PC-9 (cell line): ENCODE measurements at regions not wholly inside any gene's neighbourhood (a gene's known extent, or its start where the extent isn't known, plus 50 kb on each side); places are given as distances from the start of the nearest gene placed in this dataset.

Source experiments
- BruUV-seq: library from RNA; stranded (reverse); fragments of 400-500 nt; replicated peaks from 2 replicates; lab custom pipeline; 2021; lab: Mats Ljungman, UMichigan
- CTCF ChIA-PET: fragments of 300-600 bp; sonication (Branson Sonifier 250); formaldehyde crosslinking; loops from one replicate; lab custom pipeline; 2022; ENCODE audit warnings: antibody characterized with exemption; lab: Charles Lee
- POLR2A ChIA-PET: fragments of 300-600 bp; sonication (Branson Sonifier 250); formaldehyde crosslinking; loops from one replicate; lab custom pipeline; 2022; ENCODE audit warnings: antibody characterized with exemption; ENCODE audit not compliant: unreplicated experiment; lab: Charles Lee
- DNase-seq, 2 experiments: peaks; one replicate each; pipeline versions ENCODE4 v3.0.0 to v3.0.0-alpha.2; 2015 to 2022; ENCODE audit warnings: mixed read lengths in 1 of 2
- H2AFZ ChIP-seq: fragments of 200-600 bp; sonication (generic); 2 replicates; pipeline ENCODE4 v1.8.1; 2017; ENCODE audit warnings: antibody characterized with exemption
- H3F3A ChIP-seq: fragments of 200-600 bp; sonication (generic); 2 replicates; pipeline ENCODE4 v1.8.1; 2017; ENCODE audit warnings: antibody characterized with exemption, mild to moderate bottlenecking, low read depth; ENCODE audit not compliant: insufficient read depth
- H3K27ac ChIP-seq: fragments of 200-600 bp; sonication (generic); 2 replicates; pipeline ENCODE4 v1.6.1; 2016; ENCODE audit warnings: mixed run types
- H3K27me3 ChIP-seq: fragments of 200-600 bp; sonication (generic); 2 replicates; pipeline ENCODE4 v1.6.1; 2016; ENCODE audit warnings: low read depth, mixed run types; ENCODE audit not compliant: insufficient read depth
- H3K36me3 ChIP-seq: fragments of 200-600 bp; sonication (generic); 2 replicates; pipeline ENCODE4 v1.6.1; 2016; ENCODE audit warnings: low read depth, mixed run types
- H3K4me1 ChIP-seq: fragments of 200-600 bp; sonication (generic); replicated peaks from 2 replicates; pipeline ENCODE4 v1.6.1; 2016; ENCODE audit warnings: mixed run types; ENCODE audit not compliant: insufficient read depth
- H3K4me2 ChIP-seq: fragments of 200-600 bp; sonication (generic); 2 replicates; pipeline ENCODE4 v1.6.1; 2017; ENCODE audit warnings: mixed run types
- H3K4me3 ChIP-seq: fragments of 200-600 bp; sonication (generic); 2 replicates; pipeline ENCODE4 v1.6.1; 2016; ENCODE audit warnings: mixed run types
- H3K79me2 ChIP-seq: fragments of 200-600 bp; sonication (generic); 2 replicates; pipeline ENCODE4 v1.6.1; 2017; ENCODE audit warnings: low read depth, mixed run types
- H3K9me2 ChIP-seq: fragments of 200-600 bp; sonication (generic); 2 replicates; pipeline ENCODE4 v1.8.1; 2017; ENCODE audit warnings: mild to moderate bottlenecking; ENCODE audit not compliant: insufficient read depth
- H3K9me3 ChIP-seq: fragments of 200-600 bp; sonication (generic); 2 replicates; pipeline ENCODE4 v1.8.1; 2016; ENCODE audit warnings: low read depth; ENCODE audit not compliant: insufficient read depth
- H4K20me1 ChIP-seq: fragments of 200-600 bp; sonication (generic); 2 replicates; pipeline ENCODE4 v1.8.1; 2017; ENCODE audit not compliant: insufficient read depth
- CTCF ChIP-seq: fragments of 200-600 bp; sonication (generic); conservative IDR thresholded peaks from 2 replicates; pipeline ENCODE4 v1.6.1; 2017; ENCODE audit warnings: mixed run types, antibody characterized with exemption, mild to moderate bottlenecking, moderate library complexity
- EZH2 ChIP-seq: fragments of 200-600 bp; sonication (generic); IDR thresholded peaks from 2 replicates; pipeline ENCODE4 v1.8.0; 2017; ENCODE audit warnings: antibody characterized with exemption, low read depth
- intact Hi-C: fragments of 100-400 bp; cut with micrococcal nuclease; formaldehyde crosslinking; loops from one replicate; pipeline ENCODE4 v1.10.0; 2022; ENCODE audit not compliant: unreplicated experiment

- H3K79me2 ChIP-seq, result no peaks in the 10 kb centered on the region
- ChIA-PET CTCF (no interaction called here), POLR2A (no interaction called here)
- H3K4me2 ChIP-seq, result no peak overlapping the region
- no peaks in the 10 kb centered on the region for H4K20me1 ChIP-seq
- H3K9me3 ChIP-seq, result no peaks in the 10 kb centered on the region
- H3K4me3 ChIP-seq, result no peak overlapping the region
- no peaks in the 10 kb centered on the region for H3K9me2 ChIP-seq
- no peak for TF ChIP-seq CTCF
- TF ChIP-seq EZH2, result no peak
- no peaks in the 10 kb centered on the region for H3K4me1 ChIP-seq
- BruUV-seq, result no TSS peak
- H3K36me3 ChIP-seq, result no peaks in the 10 kb centered on the region
- DNase-seq, result no peak
- H3K27me3 ChIP-seq, result peaks cover 37% of the 10 kb centered on the region
- H2AFZ ChIP-seq, result no peak overlapping the region
- no peaks in the 10 kb centered on the region for H3F3A ChIP-seq
- no peak overlapping the region for H3K27ac ChIP-seq
- intact Hi-C loops, result no loop called here
Measured at GRCh38 chr2:16015903-16016265, 75.5 kb downstream of the MYCN start.

- H3K27me3 ChIP-seq, result peaks cover 39% of the 10 kb centered on the region
- H4K20me1 ChIP-seq, result no peaks in the 10 kb centered on the region
- POLR2A ChIA-PET, result no interaction called here
- no peaks in the 10 kb centered on the region for H3F3A ChIP-seq
- no peaks in the 10 kb centered on the region for H3K79me2 ChIP-seq
- BruUV-seq, result no TSS peak
- no peak overlapping the region for H3K4me3 ChIP-seq
- H3K9me3 ChIP-seq, result no peaks in the 10 kb centered on the region
- no peaks in the 10 kb centered on the region for H3K4me1 ChIP-seq
- H2AFZ ChIP-seq, result no peak overlapping the region
- no peaks in the 10 kb centered on the region for H3K9me2 ChIP-seq
- H3K36me3 ChIP-seq, result no peaks in the 10 kb centered on the region
- H3K27ac ChIP-seq, result no peak overlapping the region
- DNase-seq, result no peak
- CTCF ChIA-PET, result no interaction called here
- TF ChIP-seq CTCF, result no peak
- TF ChIP-seq EZH2, result no peak
- no peak overlapping the region for H3K4me2 ChIP-seq
- intact Hi-C loops, result no loop called here
Measured at GRCh38 chr2:16015210-16015902, 75.0 kb downstream of the MYCN start.

- intact Hi-C loops, result no loop called here
- TF ChIP-seq EZH2, result no peak
- no peak for TF ChIP-seq CTCF
- H3K36me3 ChIP-seq, result no peaks in the 10 kb centered on the region
- H4K20me1 ChIP-seq, result no peaks in the 10 kb centered on the region
- no peaks in the 10 kb centered on the region for H3K9me2 ChIP-seq
- H2AFZ ChIP-seq, result no peak overlapping the region
- H3K79me2 ChIP-seq, result no peaks in the 10 kb centered on the region
- no peaks in the 10 kb centered on the region for H3K9me3 ChIP-seq
- BruUV-seq, result no TSS peak
- ChIA-PET CTCF (no interaction called here), POLR2A (no interaction called here)
- no peaks in the 10 kb centered on the region for H3K4me1 ChIP-seq
- H3K27me3 ChIP-seq, result peaks cover 37% of the 10 kb centered on the region
- H3K27ac ChIP-seq, result no peak overlapping the region
- no peak for DNase-seq
- H3K4me3 ChIP-seq, result no peak overlapping the region
- H3F3A ChIP-seq, result no peaks in the 10 kb centered on the region
- H3K4me2 ChIP-seq, result no peak overlapping the region
Measured at GRCh38 chr2:16014802-16015201, 74.5 kb downstream of the MYCN start.
